ENCODE measurements at regions not wholly inside any gene's neighbourhood (a gene's known extent, or its start where the extent isn't known, plus 50 kb on each side); places are given as distances from the start of the nearest gene placed in this dataset.
"Not testable (repeated sequence)": the region's sequence is repeated elsewhere in the genome, so short reads cannot be mapped to it uniquely, and the experiment has no call there.

- not testable (repeated sequence) for H3K4me3 ChIP-seq (ENCODE audit: insufficient read depth, low read depth, low read length, poor library complexity, severe bottlenecking)
Measured at GRCh38 chr5:7297821-7298220, 98.1 kb upstream of the ADCY2 start.

GRCh38 chr5:7299731-7300130 is 96.2 kb upstream of the ADCY2 start:
- not testable (repeated sequence) for DNase-seq; H3K9me3 ChIP-seq (ENCODE audit: control insufficient read depth, low read length); H3K27me3 ChIP-seq (replicated peaks; ENCODE audit: control insufficient read depth, insufficient read depth, low read length, poor library complexity, severe bottlenecking); H3K4me3 ChIP-seq (ENCODE audit: insufficient read depth, low read depth, low read length, poor library complexity, severe bottlenecking); H3K27ac ChIP-seq (ENCODE audit: insufficient read depth, low read length, poor library complexity, severe bottlenecking); H3K36me3 ChIP-seq (ENCODE audit: control insufficient read depth, insufficient read depth, low read length); H3K4me1 ChIP-seq (ENCODE audit: control insufficient read depth, insufficient read depth, low read length, poor library complexity, severe bottlenecking)

More at GRCh38 chr5:7297821-7298220, 98.1 kb upstream of the ADCY2 start:
- DNase-seq; H3K9me3 ChIP-seq (ENCODE audit: control insufficient read depth, low read length); H3K4me1 ChIP-seq (ENCODE audit: control insufficient read depth, insufficient read depth, low read length, poor library complexity, severe bottlenecking); H3K36me3 ChIP-seq (ENCODE audit: control insufficient read depth, insufficient read depth, low read length); H3K27me3 ChIP-seq (replicated peaks; ENCODE audit: control insufficient read depth, insufficient read depth, low read length, poor library complexity, severe bottlenecking); H3K27ac ChIP-seq (ENCODE audit: insufficient read depth, low read length, poor library complexity, severe bottlenecking): not testable (repeated sequence)

- H3K4me1 ChIP-seq (ENCODE audit: control insufficient read depth, insufficient read depth, low read length, poor library complexity, severe bottlenecking); H3K27ac ChIP-seq (ENCODE audit: insufficient read depth, low read length, poor library complexity, severe bottlenecking); DNase-seq; H3K27me3 ChIP-seq (replicated peaks; ENCODE audit: control insufficient read depth, insufficient read depth, low read length, poor library complexity, severe bottlenecking); H3K9me3 ChIP-seq (ENCODE audit: control insufficient read depth, low read length); H3K4me3 ChIP-seq (ENCODE audit: insufficient read depth, low read depth, low read length, poor library complexity, severe bottlenecking); H3K36me3 ChIP-seq (ENCODE audit: control insufficient read depth, insufficient read depth, low read length): not testable (repeated sequence)
Measured at GRCh38 chr5:7305000-7305674, 90.8 kb upstream of the ADCY2 start.

- H3K27me3 ChIP-seq (replicated peaks; ENCODE audit: control insufficient read depth, insufficient read depth, low read length, poor library complexity, severe bottlenecking); H3K27ac ChIP-seq (ENCODE audit: insufficient read depth, low read length, poor library complexity, severe bottlenecking); H3K4me3 ChIP-seq (ENCODE audit: insufficient read depth, low read depth, low read length, poor library complexity, severe bottlenecking); DNase-seq; H3K4me1 ChIP-seq (ENCODE audit: control insufficient read depth, insufficient read depth, low read length, poor library complexity, severe bottlenecking); H3K9me3 ChIP-seq (ENCODE audit: control insufficient read depth, low read length); H3K36me3 ChIP-seq (ENCODE audit: control insufficient read depth, insufficient read depth, low read length): not testable (repeated sequence)
Measured at GRCh38 chr5:7306556-7306955, 89.4 kb upstream of the ADCY2 start.

- not testable (repeated sequence) for DNase-seq; H3K27ac ChIP-seq (ENCODE audit: insufficient read depth, low read length, poor library complexity, severe bottlenecking); H3K36me3 ChIP-seq (ENCODE audit: control insufficient read depth, insufficient read depth, low read length); H3K27me3 ChIP-seq (replicated peaks; ENCODE audit: control insufficient read depth, insufficient read depth, low read length, poor library complexity, severe bottlenecking); H3K4me3 ChIP-seq (ENCODE audit: insufficient read depth, low read depth, low read length, poor library complexity, severe bottlenecking); H3K9me3 ChIP-seq (ENCODE audit: control insufficient read depth, low read length); H3K4me1 ChIP-seq (ENCODE audit: control insufficient read depth, insufficient read depth, low read length, poor library complexity, severe bottlenecking)
Measured at GRCh38 chr5:7307709-7308108, 88.2 kb upstream of the ADCY2 start.

- not testable (repeated sequence) for H3K36me3 ChIP-seq (ENCODE audit: control insufficient read depth, insufficient read depth, low read length); H3K27me3 ChIP-seq (replicated peaks; ENCODE audit: control insufficient read depth, insufficient read depth, low read length, poor library complexity, severe bottlenecking); DNase-seq; H3K27ac ChIP-seq (ENCODE audit: insufficient read depth, low read length, poor library complexity, severe bottlenecking); H3K4me3 ChIP-seq (ENCODE audit: insufficient read depth, low read depth, low read length, poor library complexity, severe bottlenecking); H3K9me3 ChIP-seq (ENCODE audit: control insufficient read depth, low read length); H3K4me1 ChIP-seq (ENCODE audit: control insufficient read depth, insufficient read depth, low read length, poor library complexity, severe bottlenecking)
Measured at GRCh38 chr5:7309715-7310114, 86.2 kb upstream of the ADCY2 start.

GRCh38 chr5:7310656-7311055 is 85.3 kb upstream of the ADCY2 start:
- not testable (repeated sequence) for H3K27me3 ChIP-seq (replicated peaks; ENCODE audit: control insufficient read depth, insufficient read depth, low read length, poor library complexity, severe bottlenecking); H3K36me3 ChIP-seq (ENCODE audit: control insufficient read depth, insufficient read depth, low read length); DNase-seq; H3K4me1 ChIP-seq (ENCODE audit: control insufficient read depth, insufficient read depth, low read length, poor library complexity, severe bottlenecking); H3K4me3 ChIP-seq (ENCODE audit: insufficient read depth, low read depth, low read length, poor library complexity, severe bottlenecking); H3K9me3 ChIP-seq (ENCODE audit: control insufficient read depth, low read length); H3K27ac ChIP-seq (ENCODE audit: insufficient read depth, low read length, poor library complexity, severe bottlenecking)

GRCh38 chr5:7315118-7315517 is 80.8 kb upstream of the ADCY2 start:
- H3K27ac ChIP-seq (ENCODE audit: insufficient read depth, low read length, poor library complexity, severe bottlenecking): no peak overlapping the region
- H3K9me3 ChIP-seq (ENCODE audit: control insufficient read depth, low read length): no peaks in the 10 kb centered on the region
- H3K27me3 ChIP-seq (replicated peaks; ENCODE audit: control insufficient read depth, insufficient read depth, low read length, poor library complexity, severe bottlenecking): no peaks in the 10 kb centered on the region
- H3K4me1 ChIP-seq (ENCODE audit: control insufficient read depth, insufficient read depth, low read length, poor library complexity, severe bottlenecking): no peaks in the 10 kb centered on the region
- no peaks in the 10 kb centered on the region for H3K36me3 ChIP-seq (ENCODE audit: control insufficient read depth, insufficient read depth, low read length)
- no peak overlapping the region for H3K4me3 ChIP-seq (ENCODE audit: insufficient read depth, low read depth, low read length, poor library complexity, severe bottlenecking)
- no peak for DNase-seq

- Histone ChIP-seq H3K27ac (ENCODE audit: insufficient read depth, low read length, poor library complexity, severe bottlenecking) (no peak overlapping the region), H3K27me3 (replicated peaks; ENCODE audit: control insufficient read depth, insufficient read depth, low read length, poor library complexity, severe bottlenecking) (no peaks in the 10 kb centered on the region), H3K4me3 (ENCODE audit: insufficient read depth, low read depth, low read length, poor library complexity, severe bottlenecking) (no peak overlapping the region), H3K4me1 (ENCODE audit: control insufficient read depth, insufficient read depth, low read length, poor library complexity, severe bottlenecking) (no peaks in the 10 kb centered on the region), H3K36me3 (ENCODE audit: control insufficient read depth, insufficient read depth, low read length) (no peaks in the 10 kb centered on the region), H3K9me3 (ENCODE audit: control insufficient read depth, low read length) (no peaks in the 10 kb centered on the region)
- DNase-seq: no peak
Measured at GRCh38 chr5:7317751-7318150, 78.2 kb upstream of the ADCY2 start.

- DNase-seq: no peak
- no peaks in the 10 kb centered on the region for H3K9me3 ChIP-seq (ENCODE audit: control insufficient read depth, low read length)
- H3K4me1 ChIP-seq (ENCODE audit: control insufficient read depth, insufficient read depth, low read length, poor library complexity, severe bottlenecking): no peaks in the 10 kb centered on the region
- no peaks in the 10 kb centered on the region for H3K36me3 ChIP-seq (ENCODE audit: control insufficient read depth, insufficient read depth, low read length)
- H3K4me3 ChIP-seq (ENCODE audit: insufficient read depth, low read depth, low read length, poor library complexity, severe bottlenecking): no peak overlapping the region
- H3K27me3 ChIP-seq (replicated peaks; ENCODE audit: control insufficient read depth, insufficient read depth, low read length, poor library complexity, severe bottlenecking): no peaks in the 10 kb centered on the region
- H3K27ac ChIP-seq (ENCODE audit: insufficient read depth, low read length, poor library complexity, severe bottlenecking): no peak overlapping the region
Measured at GRCh38 chr5:7320701-7321301, 75.1 kb upstream of the ADCY2 start.
